ENCODE measurements at regions not wholly inside any gene's neighbourhood (a gene's known extent, or its start where the extent isn't known, plus 50 kb on each side); places are given as distances from the start of the nearest gene placed in this dataset.

- TF ChIP-seq E2F8 (IDR thresholded peaks at IDR 0.05; ENCODE audit: low read depth, partially characterized antibody), result no peak
- no peak for TF ChIP-seq CBX5 (IDR thresholded peaks at IDR 0.05; ENCODE audit: low read depth)
- TF ChIP-seq DPF2 (IDR thresholded peaks at IDR 0.05), result no peak
Measured at GRCh38 chr11:22558664-22559063, 67.0 kb downstream of the FANCF start (continued).

GRCh38 chr11:22556381-22556780 is 69.2 kb downstream of the FANCF start:
- H3K4me3 ChIP-seq, result no peak overlapping the region
- H3K79me2 ChIP-seq (ENCODE audit: control insufficient read depth, insufficient read depth, low read length), result no peaks in the 10 kb centered on the region
- no peaks in the 10 kb centered on the region for H4K20me1 ChIP-seq (ENCODE audit: control insufficient read depth, insufficient read depth)
- H3K9me3 ChIP-seq (replicated peaks; ENCODE audit: control insufficient read depth, insufficient read depth, low read length), result no peaks in the 10 kb centered on the region
- ATAC-seq (no peak), FAIRE-seq (no peak), DNase-seq (ENCODE audit: low read depth, low spot score) (no peak)
- ChIA-PET POLR2A (no interaction called here), CTCF (no interaction called here), SMC1A (ENCODE audit: uncharacterized antibody, unreplicated experiment) (interaction anchor here (1.1 kb wide), 1 partner anchor 47 kb away, joined by 3 read pairs; no protein-coding TSS in a partner anchor), RAD21 (ENCODE audit: unreplicated experiment) (no interaction called here)
- H3K36me3 ChIP-seq (ENCODE audit: control insufficient read depth in 2 of 2, insufficient read depth in 2 of 2, low read length in 1 of 2), result no peaks in the 10 kb centered on the region
- BruUV-seq (replicated peaks), result no TSS peak
- WGBS (ENCODE audit: insufficient coverage, insufficient replicate concordance, low lambda C conversion rate, missing lambda C conversion rate), result 42% methylated on average over 2 of the region's 2 CpGs
- in situ Hi-C loops (cut with MboI), result no loop called here
- no peak overlapping the region for H3K4me2 ChIP-seq (ENCODE audit: control insufficient read depth, insufficient read depth)
- TF ChIP-seq SIN3A (IDR thresholded peaks at IDR 0.05; ENCODE audit: low read depth, low read length) (no peak), CHD4 (IDR thresholded peaks at IDR 0.05) (no peak), SIX5 (IDR thresholded peaks at IDR 0.05; ENCODE audit: low read depth, low read length, severe bottlenecking) (no peak), HDAC6 (IDR thresholded peaks at IDR 0.05; ENCODE audit: unreplicated experiment) (no peak), USF2 (IDR thresholded peaks at IDR 0.05; ENCODE audit: borderline replicate concordance, low read depth, low read length) (no peak), HDGF (IDR thresholded peaks at IDR 0.05) (no peak), ZNF24 (IDR thresholded peaks at IDR 0.05) (no peak)
- TF ChIP-seq, protein P1, sequence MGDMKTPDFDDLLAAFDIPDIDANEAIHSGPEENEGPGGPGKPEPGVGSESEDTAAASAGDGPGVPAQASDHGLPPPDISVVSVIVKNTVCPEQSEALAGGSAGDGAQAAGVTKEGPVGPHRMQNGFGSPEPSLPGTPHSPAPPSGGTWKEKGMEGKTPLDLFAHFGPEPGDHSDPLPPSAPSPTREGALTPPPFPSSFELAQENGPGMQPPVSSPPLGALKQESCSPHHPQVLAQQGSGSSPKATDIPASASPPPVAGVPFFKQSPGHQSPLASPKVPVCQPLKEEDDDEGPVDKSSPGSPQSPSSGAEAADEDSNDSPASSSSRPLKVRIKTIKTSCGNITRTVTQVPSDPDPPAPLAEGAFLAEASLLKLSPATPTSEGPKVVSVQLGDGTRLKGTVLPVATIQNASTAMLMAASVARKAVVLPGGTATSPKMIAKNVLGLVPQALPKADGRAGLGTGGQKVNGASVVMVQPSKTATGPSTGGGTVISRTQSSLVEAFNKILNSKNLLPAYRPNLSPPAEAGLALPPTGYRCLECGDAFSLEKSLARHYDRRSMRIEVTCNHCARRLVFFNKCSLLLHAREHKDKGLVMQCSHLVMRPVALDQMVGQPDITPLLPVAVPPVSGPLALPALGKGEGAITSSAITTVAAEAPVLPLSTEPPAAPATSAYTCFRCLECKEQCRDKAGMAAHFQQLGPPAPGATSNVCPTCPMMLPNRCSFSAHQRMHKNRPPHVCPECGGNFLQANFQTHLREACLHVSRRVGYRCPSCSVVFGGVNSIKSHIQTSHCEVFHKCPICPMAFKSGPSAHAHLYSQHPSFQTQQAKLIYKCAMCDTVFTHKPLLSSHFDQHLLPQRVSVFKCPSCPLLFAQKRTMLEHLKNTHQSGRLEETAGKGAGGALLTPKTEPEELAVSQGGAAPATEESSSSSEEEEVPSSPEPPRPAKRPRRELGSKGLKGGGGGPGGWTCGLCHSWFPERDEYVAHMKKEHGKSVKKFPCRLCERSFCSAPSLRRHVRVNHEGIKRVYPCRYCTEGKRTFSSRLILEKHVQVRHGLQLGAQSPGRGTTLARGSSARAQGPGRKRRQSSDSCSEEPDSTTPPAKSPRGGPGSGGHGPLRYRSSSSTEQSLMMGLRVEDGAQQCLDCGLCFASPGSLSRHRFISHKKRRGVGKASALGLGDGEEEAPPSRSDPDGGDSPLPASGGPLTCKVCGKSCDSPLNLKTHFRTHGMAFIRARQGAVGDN (IDR thresholded peaks at IDR 0.05), result no peak
- no peak overlapping the region for H2AFZ ChIP-seq (ENCODE audit: control insufficient read depth, low read depth, low read length)
- no peaks in the 10 kb centered on the region for H3K27me3 ChIP-seq (replicated peaks in 1 of 2; ENCODE audit: control insufficient read depth in 2 of 2, insufficient read depth in 2 of 2, low read length in 1 of 2)
- H3K27ac ChIP-seq (ENCODE audit: control insufficient read depth, insufficient read depth), result no peak overlapping the region
- H3K4me1 ChIP-seq (ENCODE audit: control insufficient read depth, insufficient read depth, low read length), result no peaks in the 10 kb centered on the region
- intact Hi-C loops (cut with micrococcal nuclease; ENCODE audit: unreplicated experiment), result no loop called here
- no peak overlapping the region for H3K9ac ChIP-seq (ENCODE audit: control insufficient read depth, insufficient read depth, low read length)
